ENCODE measurements at regions not wholly inside any gene's neighbourhood (a gene's known extent, or its start where the extent isn't known, plus 50 kb on each side); places are given as distances from the start of the nearest gene placed in this dataset.

DNA sequence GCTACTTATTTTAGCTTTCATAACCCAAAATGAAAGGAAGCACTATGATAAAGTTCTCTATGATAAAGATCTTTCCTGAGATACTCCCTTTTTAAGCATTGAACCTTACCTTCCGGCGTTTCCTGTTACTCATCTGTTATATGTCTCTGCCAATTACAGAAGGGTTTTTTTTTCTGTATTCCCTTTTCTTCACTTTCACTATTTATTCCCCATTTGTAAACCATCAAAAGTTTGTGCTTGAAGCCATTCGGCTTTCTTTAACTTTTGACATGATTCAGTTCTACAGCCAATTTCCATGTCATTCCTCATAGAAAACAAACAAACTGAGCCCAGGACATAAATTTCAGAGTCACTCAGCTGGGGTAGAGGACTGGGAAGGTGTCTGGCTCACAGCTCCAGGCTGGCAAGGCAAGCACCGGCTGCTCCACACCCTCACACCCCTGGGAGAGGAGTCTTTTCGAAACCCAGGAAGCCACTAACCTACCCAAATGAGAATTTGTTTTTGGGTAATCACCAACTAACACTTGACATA lies 429.4 kb upstream of the TRIB2 start:
- Mint-ChIP-seq H3K27me3 (ENCODE audit: insufficient read depth) (no peaks in the 10 kb centered on the region), H3K9me3 (peaks cover 5% of the 10 kb centered on the region)
- DNase-seq: no peak

DNA sequence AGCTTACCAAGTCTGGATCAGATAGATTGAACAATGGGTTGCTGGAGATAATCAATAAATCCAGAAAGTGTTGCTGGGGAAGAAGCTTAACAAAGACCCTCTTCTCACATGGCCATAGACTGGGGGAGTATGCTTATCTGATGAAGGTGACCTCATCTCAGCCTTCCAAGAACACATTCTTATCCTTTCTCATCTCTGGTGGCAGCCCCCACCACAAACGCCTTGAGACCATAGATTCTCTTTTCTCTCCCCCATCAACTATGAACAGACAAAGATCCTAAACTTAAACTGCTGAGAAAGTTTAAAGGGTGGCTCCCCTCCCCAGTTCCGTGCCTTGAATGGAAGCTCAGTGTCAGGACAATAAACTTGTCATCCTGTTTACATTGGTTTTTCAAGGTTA lies 428.7 kb upstream of the TRIB2 start:
- no peak overlapping the region for H3K4me3 Mint-ChIP-seq

More for the DNA sequence above, 429.4 kb upstream of the TRIB2 start:
- no peak overlapping the region for H3K27ac ChIP-seq (ENCODE audit: low read depth, low read length)
- peaks cover 4% of the 10 kb centered on the region for H3K9me3 ChIP-seq (ENCODE audit: control insufficient read depth, low read length)
- Mint-ChIP-seq H3K4me3 (no peak overlapping the region), H3K36me3 (ENCODE audit: low read depth) (no peaks in the 10 kb centered on the region), H3K27ac (no peak overlapping the region), H3K4me1 (peaks cover 18% of the 10 kb centered on the region)
- no peak overlapping the region for H3K9ac ChIP-seq (ENCODE audit: extremely low read depth, low read length, poor library complexity, severe bottlenecking)
- H3K27me3 ChIP-seq (ENCODE audit: control insufficient read depth, insufficient read depth, low read length, poor library complexity, severe bottlenecking): no peaks in the 10 kb centered on the region
- H3K4me1 ChIP-seq (ENCODE audit: control insufficient read depth, insufficient read depth, low read length): peaks cover 8% of the 10 kb centered on the region
- 87 to 96% methylated on average over 3 to 5 of the region's 5 CpGs for WGBS, 2 experiments (ENCODE audit: insufficient coverage in 1 of 2, insufficient read length in 1 of 2)
- H3K36me3 ChIP-seq (ENCODE audit: control insufficient read depth, insufficient read depth, low read length): no peaks in the 10 kb centered on the region
- TF ChIP-seq, protein P1, sequence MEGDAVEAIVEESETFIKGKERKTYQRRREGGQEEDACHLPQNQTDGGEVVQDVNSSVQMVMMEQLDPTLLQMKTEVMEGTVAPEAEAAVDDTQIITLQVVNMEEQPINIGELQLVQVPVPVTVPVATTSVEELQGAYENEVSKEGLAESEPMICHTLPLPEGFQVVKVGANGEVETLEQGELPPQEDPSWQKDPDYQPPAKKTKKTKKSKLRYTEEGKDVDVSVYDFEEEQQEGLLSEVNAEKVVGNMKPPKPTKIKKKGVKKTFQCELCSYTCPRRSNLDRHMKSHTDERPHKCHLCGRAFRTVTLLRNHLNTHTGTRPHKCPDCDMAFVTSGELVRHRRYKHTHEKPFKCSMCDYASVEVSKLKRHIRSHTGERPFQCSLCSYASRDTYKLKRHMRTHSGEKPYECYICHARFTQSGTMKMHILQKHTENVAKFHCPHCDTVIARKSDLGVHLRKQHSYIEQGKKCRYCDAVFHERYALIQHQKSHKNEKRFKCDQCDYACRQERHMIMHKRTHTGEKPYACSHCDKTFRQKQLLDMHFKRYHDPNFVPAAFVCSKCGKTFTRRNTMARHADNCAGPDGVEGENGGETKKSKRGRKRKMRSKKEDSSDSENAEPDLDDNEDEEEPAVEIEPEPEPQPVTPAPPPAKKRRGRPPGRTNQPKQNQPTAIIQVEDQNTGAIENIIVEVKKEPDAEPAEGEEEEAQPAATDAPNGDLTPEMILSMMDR (conservative IDR thresholded peaks at IDR 0.05): no peak
- H3K4me3 ChIP-seq (ENCODE audit: low read length): peak overlapping the region; percentile 4

DNA sequence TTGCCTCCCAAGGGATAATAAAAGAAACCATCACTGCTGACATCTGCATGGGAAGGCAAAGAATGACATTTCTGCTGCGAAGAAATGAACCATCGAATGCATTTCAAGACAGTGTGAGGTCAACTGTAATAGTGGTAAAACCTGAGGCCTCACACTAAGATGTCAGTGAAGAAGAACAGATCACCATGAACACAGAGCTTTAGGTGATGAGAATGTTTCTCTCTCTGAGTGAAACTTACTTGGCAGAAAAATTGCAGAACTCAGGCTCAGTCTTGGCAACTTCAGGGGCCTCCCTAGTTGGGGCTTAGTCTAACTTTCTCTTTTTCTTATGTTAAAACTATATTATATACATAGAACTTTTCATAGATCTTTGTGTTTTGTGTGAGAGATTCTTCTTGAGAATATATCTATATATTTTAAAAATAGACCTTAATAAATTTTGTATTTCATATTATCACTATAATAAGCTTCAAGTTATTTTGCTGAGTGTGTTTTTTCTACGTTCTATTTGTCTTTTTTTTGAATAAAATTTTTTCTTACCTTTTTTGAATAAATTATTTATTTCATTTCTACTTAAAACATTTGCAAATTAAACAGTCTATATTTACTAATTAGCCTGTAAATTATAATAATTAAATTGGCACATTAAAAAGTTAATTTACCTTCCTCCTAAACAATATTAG lies 427.5 kb upstream of the TRIB2 start:
- H3K9me3 ChIP-seq (ENCODE audit: control insufficient read depth, low read length): peaks cover 12% of the 10 kb centered on the region
- H3K4me3 ChIP-seq (ENCODE audit: low read length): no peak overlapping the region
- H3K9ac ChIP-seq (ENCODE audit: extremely low read depth, low read length, poor library complexity, severe bottlenecking): no peak overlapping the region
- Mint-ChIP-seq H3K4me3 (no peak overlapping the region), H3K4me1 (peaks cover 18% of the 10 kb centered on the region), H3K9me3 (peaks cover 5% of the 10 kb centered on the region), H3K27ac (no peak overlapping the region), H3K27me3 (ENCODE audit: insufficient read depth) (no peaks in the 10 kb centered on the region), H3K36me3 (ENCODE audit: low read depth) (no peaks in the 10 kb centered on the region)
- H3K36me3 ChIP-seq (ENCODE audit: control insufficient read depth, insufficient read depth, low read length): no peaks in the 10 kb centered on the region
- H3K27ac ChIP-seq (ENCODE audit: low read depth, low read length): no peak overlapping the region
- H3K4me1 ChIP-seq (ENCODE audit: control insufficient read depth, insufficient read depth, low read length): peaks cover 8% of the 10 kb centered on the region
- TF ChIP-seq, protein P1 (conservative IDR thresholded peaks at IDR 0.05): no peak
- WGBS, 2 experiments (ENCODE audit: insufficient coverage in 1 of 2, insufficient read length in 1 of 2): 94 to 98% methylated on average over 2 of the region's 3 CpGs
- no peaks in the 10 kb centered on the region for H3K27me3 ChIP-seq (ENCODE audit: control insufficient read depth, insufficient read depth, low read length, poor library complexity, severe bottlenecking)
- DNase-seq: no peak

More for the DNA sequence above, 428.7 kb upstream of the TRIB2 start:
- H3K27me3 Mint-ChIP-seq (ENCODE audit: insufficient read depth): no peaks in the 10 kb centered on the region
- peaks cover 8% of the 10 kb centered on the region for H3K4me1 ChIP-seq (ENCODE audit: control insufficient read depth, insufficient read depth, low read length)
- H3K27ac ChIP-seq (ENCODE audit: low read depth, low read length): no peak overlapping the region
- no peak overlapping the region for H3K9ac ChIP-seq (ENCODE audit: extremely low read depth, low read length, poor library complexity, severe bottlenecking)
- peak overlapping the region; percentile 4 for H3K4me3 ChIP-seq (ENCODE audit: low read length)
- H3K9me3 ChIP-seq (ENCODE audit: control insufficient read depth, low read length): peaks cover 7% of the 10 kb centered on the region
- H3K27ac Mint-ChIP-seq: peak overlapping the region; percentile 82
- no peaks in the 10 kb centered on the region for H3K36me3 Mint-ChIP-seq (ENCODE audit: low read depth)
- DNase-seq: no peak
- TF ChIP-seq, protein P1 (conservative IDR thresholded peaks at IDR 0.05): no peak
- H3K9me3 Mint-ChIP-seq: peaks cover 5% of the 10 kb centered on the region
- H3K27me3 ChIP-seq (ENCODE audit: control insufficient read depth, insufficient read depth, low read length, poor library complexity, severe bottlenecking): no peaks in the 10 kb centered on the region
- no peaks in the 10 kb centered on the region for H3K36me3 ChIP-seq (ENCODE audit: control insufficient read depth, insufficient read depth, low read length)
- WGBS, 2 experiments (ENCODE audit: insufficient coverage in 1 of 2, insufficient read length in 1 of 2): 70 to 100% methylated on average over 1 to 2 of the region's 2 CpGs
- H3K4me1 Mint-ChIP-seq: peaks cover 18% of the 10 kb centered on the region

Data from endodermal cell (in vitro differentiated cells).